Activated CD8-positive, alpha-beta memory T cell treated with anti-CD3 and anti-CD28 coated beads, Interleukin-2, amount 50 U/mL, for 48 hours (primary cell): ENCODE measurements at regions not wholly inside any gene's neighbourhood (a gene's known extent, or its start where the extent isn't known, plus 50 kb on each side); places are given as distances from the start of the nearest gene placed in this dataset.
"Not testable (repeated sequence)": the region's sequence is repeated elsewhere in the genome, so short reads cannot be mapped to it uniquely, and the experiment has no call there.

Source experiments
- DNase-seq: peaks from one replicate; pipeline ENCODE4 v3.0.0-alpha.2; 2020

GRCh38 chr7:52571026-52571425, 464.4 kb upstream of the POM121L12 start:
- no peak for DNase-seq

- no peak for DNase-seq
These were observed 466.3 kb upstream of the POM121L12 start for GRCh38 chr7:52569151-52569550.

- no peak for DNase-seq
These were observed 469.5 kb upstream of the POM121L12 start for GRCh38 chr7:52565974-52566373.

GRCh38 chr7:52555805-52556204, 479.6 kb upstream of the POM121L12 start:
- DNase-seq: no peak

GRCh38 chr7:52547308-52547910, 488.0 kb upstream of the POM121L12 start:
- no peak for DNase-seq

- DNase-seq: not testable (repeated sequence)
These were observed 494.2 kb upstream of the POM121L12 start for GRCh38 chr7:52541198-52541765.

- DNase-seq: no peak
These were observed 495.4 kb upstream of the POM121L12 start for GRCh38 chr7:52540041-52540440.

GRCh38 chr7:52539414-52539813, 496.0 kb upstream of the POM121L12 start:
- DNase-seq: no peak

GRCh38 chr7:52537051-52537450, 498.4 kb upstream of the POM121L12 start:
- no peak for DNase-seq

- DNase-seq: no peak
These were observed 509.6 kb upstream of the POM121L12 start for GRCh38 chr7:52525772-52526341.

GRCh38 chr7:52518869-52519268, 516.6 kb upstream of the POM121L12 start:
- no peak for DNase-seq

- no peak for DNase-seq
These were observed 522.8 kb upstream of the POM121L12 start for GRCh38 chr7:52512656-52513055.

- no peak for DNase-seq
These were observed 527.7 kb upstream of the POM121L12 start for GRCh38 chr7:52507546-52508255.

- no peak for DNase-seq
These were observed 529.1 kb upstream of the POM121L12 start for GRCh38 chr7:52506325-52506724.

- no peak for DNase-seq
These were observed 530.9 kb upstream of the POM121L12 start for GRCh38 chr7:52504561-52504960.

- no peak for DNase-seq
These were observed 533.2 kb upstream of the POM121L12 start for GRCh38 chr7:52502281-52502680.

GRCh38 chr7:52501696-52502095, 533.7 kb upstream of the POM121L12 start:
- DNase-seq: no peak

- DNase-seq: no peak
These were observed 534.6 kb upstream of the POM121L12 start for GRCh38 chr7:52500841-52501240.

- no peak for DNase-seq
These were observed 537.1 kb upstream of the POM121L12 start for GRCh38 chr7:52498366-52498765.

- no peak for DNase-seq
These were observed 549.2 kb upstream of the POM121L12 start for GRCh38 chr7:52486267-52486666.

- DNase-seq: no peak
These were observed 553.4 kb upstream of the POM121L12 start for GRCh38 chr7:52482076-52482475.

- no peak for DNase-seq
These were observed 553.9 kb upstream of the POM121L12 start for GRCh38 chr7:52481571-52481970.

- DNase-seq: no peak
These were observed 555.4 kb upstream of the POM121L12 start for GRCh38 chr7:52479990-52480389.

- DNase-seq: no peak
These were observed 560.3 kb upstream of the POM121L12 start for GRCh38 chr7:52475001-52475582.
